ENCODE measurements at regions not wholly inside any gene's neighbourhood (a gene's known extent, or its start where the extent isn't known, plus 50 kb on each side); places are given as distances from the start of the nearest gene placed in this dataset.
"Not testable (repeated sequence)": the region's sequence is repeated elsewhere in the genome, so short reads cannot be mapped to it uniquely, and the experiment has no call there.

GRCh38 chr4:123007679-123008078 is 85.3 kb upstream of the NUDT6 start:
- DNase-seq, result no peak
- TF ChIP-seq CTCF (IDR thresholded peaks at IDR 0.05), result no peak
- no peak for TF ChIP-seq POLR2A (IDR thresholded peaks at IDR 0.05)
- Histone ChIP-seq H3K36me3 (replicated peaks in 1 of 2) (no peaks in the 10 kb centered on the region), H3K27me3 (no peaks in the 10 kb centered on the region), H3K9me3 (replicated peaks in 1 of 3) (no peaks in the 10 kb centered on the region), H3K4me3 (no peak overlapping the region), H3K4me1 (replicated peaks in 1 of 2) (no peaks in the 10 kb centered on the region), H3K27ac (no peak overlapping the region)
- intact Hi-C loops (cut with DNase I), result no loop called here

- H3K27ac ChIP-seq; H3K36me3 ChIP-seq (replicated peaks in 1 of 2); H3K4me3 ChIP-seq; intact Hi-C loops (cut with DNase I); H3K27me3 ChIP-seq; H3K9me3 ChIP-seq (replicated peaks in 1 of 3); DNase-seq; H3K4me1 ChIP-seq (replicated peaks in 1 of 2): not testable (repeated sequence)
- WGBS, 4 donors, result 89 to 97% (median 89%) methylated on average over 12 of the region's 12 CpGs
Observed at GRCh38 chr4:123012416-123012815, 90.0 kb upstream of the NUDT6 start.

GRCh38 chr4:123014038-123014437 is 91.6 kb upstream of the NUDT6 start:
- TF ChIP-seq CTCF (IDR thresholded peaks at IDR 0.05) (no peak), POLR2A (IDR thresholded peaks at IDR 0.05) (no peak)
- intact Hi-C loops (cut with DNase I), result no loop called here
- WGBS, 4 donors, result 82 to 94% (median 91%) methylated on average over 1 of the region's 1 CpG

GRCh38 chr4:123017078-123017477 is 94.7 kb upstream of the NUDT6 start:
- intact Hi-C loops (cut with DNase I), result no loop called here

More at GRCh38 chr4:123014038-123014437, 91.6 kb upstream of the NUDT6 start:
- DNase-seq, result no peak
- Histone ChIP-seq H3K36me3 (replicated peaks in 1 of 2) (no peaks in the 10 kb centered on the region), H3K9me3 (replicated peaks in 1 of 3) (no peaks in the 10 kb centered on the region), H3K4me3 (no peak overlapping the region), H3K27me3 (no peaks in the 10 kb centered on the region), H3K4me1 (replicated peaks in 1 of 2) (peaks cover 8 to 12% of the 10 kb centered on the region in 2 donors), H3K27ac (no peak overlapping the region)

More at GRCh38 chr4:123017078-123017477, 94.7 kb upstream of the NUDT6 start:
- Histone ChIP-seq H3K4me1 (replicated peaks in 1 of 2) (peaks cover 15% of the 10 kb centered on the region in 2 donors), H3K4me3 (no peak overlapping the region), H3K9me3 (replicated peaks in 1 of 3) (no peaks in the 10 kb centered on the region), H3K27me3 (no peaks in the 10 kb centered on the region), H3K36me3 (replicated peaks in 1 of 2) (no peaks in the 10 kb centered on the region), H3K27ac (no peak overlapping the region)
- TF ChIP-seq CTCF (IDR thresholded peaks at IDR 0.05), result no peak
- no peak for TF ChIP-seq POLR2A (IDR thresholded peaks at IDR 0.05)
- DNase-seq, result no peak
- WGBS, 4 donors, result 88 to 94% (median 90%) methylated on average over 5 to 8 of the region's 8 CpGs

Measured in adrenal gland (tissue), 9 donors.